ENCODE measurements at regions not wholly inside any gene's neighbourhood (a gene's known extent, or its start where the extent isn't known, plus 50 kb on each side); places are given as distances from the start of the nearest gene placed in this dataset.

- no peak overlapping the region for H3K27ac ChIP-seq
- H3K36me3 ChIP-seq, result no peaks in the 10 kb centered on the region
- TF ChIP-seq CTCF (IDR thresholded peaks at IDR 0.05) (no peak), POLR2A (IDR thresholded peaks at IDR 0.05) (no peak)
- H3K9me3 ChIP-seq, result no peaks in the 10 kb centered on the region
- DNase-seq, result no peak
- no peaks in the 10 kb centered on the region for H3K4me1 ChIP-seq
- intact Hi-C loops (cut with DNase I), result no loop called here
- no peaks in the 10 kb centered on the region for H3K27me3 ChIP-seq
- WGBS, 2 donors, result 67 to 69% methylated on average over 5 of the region's 6 CpGs
- no peak overlapping the region for H3K4me3 ChIP-seq (replicated peaks in 1 of 3)
These were observed 499.1 kb upstream of the CDH5 start for GRCh38 chr16:65867276-65867960.

- TF ChIP-seq CTCF (IDR thresholded peaks at IDR 0.05) (no peak), POLR2A (IDR thresholded peaks at IDR 0.05) (no peak)
- WGBS, 2 donors, result 90 to 91% methylated on average over 2 of the region's 2 CpGs
- Histone ChIP-seq H3K4me1 (no peaks in the 10 kb centered on the region), H3K36me3 (no peaks in the 10 kb centered on the region), H3K27me3 (no peaks in the 10 kb centered on the region), H3K4me3 (replicated peaks in 1 of 3) (no peak overlapping the region), H3K27ac (no peak overlapping the region), H3K9me3 (no peaks in the 10 kb centered on the region)
- DNase-seq, result no peak
- intact Hi-C loops (cut with DNase I), result no loop called here
These were observed 503.3 kb upstream of the CDH5 start for GRCh38 chr16:65863236-65863635.

- intact Hi-C loops (cut with DNase I), result no loop called here
- no peaks in the 10 kb centered on the region for H3K36me3 ChIP-seq
- TF ChIP-seq CTCF (IDR thresholded peaks at IDR 0.05) (no peak), POLR2A (IDR thresholded peaks at IDR 0.05) (no peak)
- no peaks in the 10 kb centered on the region for H3K27me3 ChIP-seq
- H3K4me3 ChIP-seq (replicated peaks in 1 of 3), result no peak overlapping the region
- WGBS, 2 donors, result 79 to 80% methylated on average over 3 of the region's 3 CpGs
- no peak for DNase-seq
- H3K9me3 ChIP-seq, result no peaks in the 10 kb centered on the region
- no peaks in the 10 kb centered on the region for H3K4me1 ChIP-seq
- H3K27ac ChIP-seq, result no peak overlapping the region
These were observed 505.3 kb upstream of the CDH5 start for GRCh38 chr16:65861131-65861731.

GRCh38 chr16:65855171-65856145 is 511.0 kb upstream of the CDH5 start:
- intact Hi-C loops (cut with DNase I), result no loop called here
- H3K27me3 ChIP-seq, result no peaks in the 10 kb centered on the region
- DNase-seq, result no peak
- H3K4me1 ChIP-seq, result no peaks in the 10 kb centered on the region
- 73 to 75% methylated on average over 10 to 11 of the region's 11 CpGs for WGBS, 2 donors
- H3K9me3 ChIP-seq, result no peaks in the 10 kb centered on the region
- no peaks in the 10 kb centered on the region for H3K36me3 ChIP-seq
- H3K4me3 ChIP-seq (replicated peaks in 1 of 3), result no peak overlapping the region
- TF ChIP-seq POLR2A (IDR thresholded peaks at IDR 0.05) (no peak), CTCF (IDR thresholded peaks at IDR 0.05) (no peak)
- H3K27ac ChIP-seq, result no peak overlapping the region
